Left renal pelvis (tissue), 4 donors: ENCODE measurements at regions not wholly inside any gene's neighbourhood (a gene's known extent, or its start where the extent isn't known, plus 50 kb on each side); places are given as distances from the start of the nearest gene placed in this dataset.

ENCODE experiments used
- DNase-seq, 4 donors: peaks; one replicate each; pipeline ENCODE4 v3.0.0-alpha.2; 2013; ENCODE audit warnings: low read depth in 4 of 4, low spot score in 3 of 4

- no peak for DNase-seq
Measured at GRCh38 chr14:31943217-31943799, 133.8 kb upstream of the ARHGAP5 start.

GRCh38 chr14:31943861-31944255 is 133.2 kb upstream of the ARHGAP5 start:
- DNase-seq, result no peak

GRCh38 chr14:31944256-31945073 is 132.6 kb upstream of the ARHGAP5 start:
- no peak for DNase-seq

- no peak for DNase-seq
Measured at GRCh38 chr14:31945074-31945613, 132.0 kb upstream of the ARHGAP5 start.

DNA sequence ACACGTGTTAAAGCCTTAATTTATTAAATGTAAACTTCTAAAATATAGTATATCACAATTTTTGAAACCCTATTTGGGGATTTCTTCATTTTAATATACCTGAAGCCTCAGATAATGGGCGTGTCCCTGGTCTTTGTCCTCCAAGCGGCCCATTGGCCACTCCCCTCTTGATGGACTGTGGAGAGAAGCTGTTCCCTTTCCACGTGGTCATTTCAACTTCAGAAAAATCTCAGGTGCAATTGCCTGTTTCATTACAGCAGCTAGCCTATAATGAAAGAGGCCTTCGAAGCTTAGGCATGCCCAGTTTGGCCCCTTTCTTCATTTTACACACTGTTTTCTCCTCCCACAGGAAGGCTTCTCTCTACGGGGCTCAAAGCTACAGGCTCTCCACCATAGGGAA is 131.4 kb upstream of the ARHGAP5 start:
- DNase-seq, result no peak

GRCh38 chr14:31947076-31947475 is 130.0 kb upstream of the ARHGAP5 start:
- DNase-seq, result no peak

GRCh38 chr14:31947680-31948595 is 129.2 kb upstream of the ARHGAP5 start:
- DNase-seq, result no peak

GRCh38 chr14:31949709-31950108 is 127.4 kb upstream of the ARHGAP5 start:
- DNase-seq, result no peak

DNA sequence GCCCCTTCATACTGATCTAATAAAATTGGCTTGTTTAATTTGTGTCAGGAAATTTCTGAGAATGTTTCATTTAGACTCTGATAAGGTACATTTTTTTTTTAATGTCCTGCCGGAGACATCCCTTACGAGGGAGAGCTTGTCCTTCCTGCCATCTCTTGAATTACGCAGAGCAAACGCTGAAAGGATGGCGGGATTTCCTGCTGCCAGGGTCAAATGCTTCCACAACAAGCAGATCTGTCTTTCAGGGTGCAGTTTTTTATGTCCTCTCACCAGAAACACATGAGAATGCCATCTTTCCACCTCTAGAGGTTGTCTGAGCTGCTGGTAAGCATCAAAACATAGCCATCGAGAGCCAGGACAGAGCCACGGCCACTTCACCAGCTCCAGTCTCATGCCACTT is 126.8 kb upstream of the ARHGAP5 start:
- DNase-seq, result no peak

DNA sequence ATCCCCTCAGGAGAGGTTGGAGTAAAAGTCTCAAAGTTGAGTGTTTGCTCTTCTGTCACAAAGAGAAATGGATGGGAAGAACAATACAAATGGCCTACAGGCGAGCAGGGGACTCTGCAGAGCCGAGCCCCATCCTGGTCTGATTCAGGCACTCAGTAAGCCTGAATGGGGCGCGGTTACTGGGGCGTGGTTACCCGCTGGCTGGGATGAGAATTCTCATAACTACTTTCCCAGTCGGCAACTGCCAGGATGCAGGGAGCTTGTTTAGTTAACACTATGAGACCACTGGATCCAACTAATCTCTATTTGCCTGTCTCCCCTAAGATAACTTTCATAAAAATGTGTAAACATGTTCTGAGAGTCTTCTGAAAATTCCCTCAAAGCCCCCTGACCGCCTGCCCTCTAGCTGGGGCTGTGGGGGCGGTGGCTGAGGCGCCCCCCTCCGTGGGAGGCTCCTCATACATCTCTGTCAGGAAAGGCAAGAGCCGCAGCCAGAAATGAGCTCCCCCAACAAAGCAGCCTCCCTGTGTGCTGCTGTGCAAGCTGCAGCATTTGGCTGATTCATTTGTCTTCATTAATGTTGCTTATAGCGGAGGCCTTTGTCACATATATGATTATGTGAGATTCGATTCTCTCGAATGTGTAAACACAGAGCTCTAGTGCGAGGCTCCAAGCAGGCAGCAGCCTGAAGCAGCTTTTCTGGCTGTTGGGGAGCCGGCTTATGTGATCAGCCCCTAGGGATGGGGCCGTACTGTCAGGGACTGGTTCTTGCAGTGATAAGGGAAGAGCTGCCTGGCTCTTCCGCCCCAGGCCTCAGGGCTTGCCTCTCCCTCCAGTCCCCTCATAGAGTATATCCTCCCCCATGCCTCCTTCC is 126.1 kb upstream of the ARHGAP5 start:
- peak in 3 of 4 donors; percentile 56 to 70 (median 67) for DNase-seq

GRCh38 chr14:31951638-31951964 is 125.5 kb upstream of the ARHGAP5 start:
- DNase-seq, result no peak

DNA sequence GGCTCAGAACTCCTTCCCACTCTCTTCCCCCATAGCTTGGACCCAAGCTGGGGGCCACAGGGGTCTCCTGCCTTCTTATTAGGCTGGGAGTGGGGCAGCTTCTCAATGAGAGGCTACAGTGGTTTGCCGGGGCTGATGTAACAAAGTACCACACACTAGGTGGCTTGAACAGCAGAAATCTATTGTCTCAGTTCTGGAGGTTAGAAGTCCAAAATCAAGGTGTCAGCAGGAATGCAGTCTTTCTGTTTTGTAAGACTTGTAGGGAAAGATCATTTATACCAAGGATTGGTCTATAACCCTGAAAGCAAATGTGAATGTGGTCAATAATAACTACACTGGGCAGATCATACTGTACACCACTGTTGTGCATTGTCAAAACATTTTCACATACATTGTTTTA is 124.5 kb upstream of the ARHGAP5 start:
- no peak for DNase-seq

DNA sequence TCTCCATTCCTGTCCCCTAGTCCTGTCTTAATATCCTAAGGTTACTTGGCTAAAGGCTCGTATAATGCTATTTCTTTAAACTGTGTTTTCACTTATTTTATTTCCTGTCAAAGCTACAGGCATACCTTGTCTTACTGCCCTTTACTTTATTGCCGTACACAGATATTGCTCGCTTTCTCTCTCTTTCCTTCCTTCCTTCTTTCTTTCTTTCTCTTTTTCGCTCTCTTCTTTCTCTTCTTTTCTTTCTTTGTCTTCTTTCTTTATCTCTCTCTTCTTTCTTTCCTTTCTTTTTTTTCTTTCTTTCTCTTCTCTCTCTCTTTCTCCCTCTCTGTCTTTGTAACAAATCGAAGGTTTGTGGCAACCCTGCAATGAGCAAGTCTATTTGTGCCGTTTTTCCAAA is 123.9 kb upstream of the ARHGAP5 start:
- no peak for DNase-seq

DNA sequence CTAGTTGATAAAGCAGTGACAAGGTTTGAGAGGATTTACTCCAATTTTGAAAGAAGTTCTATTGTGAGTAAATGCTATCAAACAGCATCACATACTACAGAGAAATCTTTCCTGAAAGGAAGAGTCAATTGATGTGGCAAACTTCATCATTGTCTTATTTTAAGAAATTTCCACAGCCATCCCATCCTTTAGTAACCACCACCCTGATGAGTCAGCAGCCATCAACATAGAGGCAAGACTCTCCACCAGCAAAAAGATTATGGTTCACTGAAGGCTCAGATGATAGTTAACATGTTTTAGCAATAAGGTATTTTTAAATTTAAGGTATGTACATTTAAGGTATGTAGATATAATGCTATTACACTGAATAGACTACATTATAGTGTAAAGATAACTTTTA is 122.1 kb upstream of the ARHGAP5 start:
- no peak for DNase-seq

DNA sequence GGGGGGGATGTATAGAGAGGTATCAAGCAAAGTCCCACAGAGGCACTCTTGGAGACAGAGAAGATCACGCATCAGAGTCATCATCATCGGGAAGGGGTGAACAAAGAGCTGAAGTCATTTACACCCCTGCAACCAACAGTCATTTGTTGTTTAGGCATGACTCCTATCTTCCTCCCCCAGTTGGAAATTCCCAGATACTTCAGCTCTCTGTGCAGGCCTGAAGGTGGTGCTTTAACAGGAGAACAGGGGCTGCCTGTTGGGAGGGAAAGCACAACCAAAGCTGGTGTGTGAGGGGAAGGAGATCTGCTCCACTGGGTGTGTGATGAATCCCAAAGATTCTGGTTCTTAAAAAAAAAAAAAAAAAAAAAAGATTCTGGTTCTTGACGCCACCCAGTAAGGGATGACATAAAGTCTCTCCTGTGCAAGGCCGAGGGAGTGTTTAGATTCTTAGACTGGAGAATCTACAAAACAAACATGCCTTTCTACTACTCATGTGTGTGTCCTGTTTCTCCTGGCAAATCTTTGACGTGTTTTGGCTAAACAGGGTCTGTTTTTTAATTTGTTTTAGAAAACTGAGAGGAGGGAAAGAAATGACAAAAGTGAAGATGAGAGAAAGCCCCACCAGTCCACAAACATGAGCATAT is 121.0 kb upstream of the ARHGAP5 start:
- DNase-seq, result no peak

DNA sequence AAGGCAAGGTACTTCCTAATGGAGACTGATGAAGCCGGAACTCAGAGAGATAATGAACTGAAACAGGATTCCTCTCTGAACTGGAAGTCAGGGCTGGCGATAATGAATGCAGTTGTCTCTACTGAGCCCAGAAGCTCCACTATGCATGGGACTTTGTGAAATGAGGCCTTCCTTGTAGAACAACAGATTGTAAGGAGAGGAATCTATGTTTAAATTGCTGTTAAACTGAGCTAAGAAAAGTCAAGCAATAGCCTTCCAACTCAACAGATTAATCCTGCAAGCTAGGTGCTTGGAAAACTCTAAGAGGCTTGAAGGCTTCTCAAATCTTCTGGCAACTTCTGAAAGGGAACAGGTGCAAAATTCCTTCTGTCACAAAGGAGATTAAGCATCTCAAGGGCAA is 119.5 kb upstream of the ARHGAP5 start:
- no peak for DNase-seq

- DNase-seq, result no peak
Measured at GRCh38 chr14:31960039-31960438, 117.1 kb upstream of the ARHGAP5 start.

DNA sequence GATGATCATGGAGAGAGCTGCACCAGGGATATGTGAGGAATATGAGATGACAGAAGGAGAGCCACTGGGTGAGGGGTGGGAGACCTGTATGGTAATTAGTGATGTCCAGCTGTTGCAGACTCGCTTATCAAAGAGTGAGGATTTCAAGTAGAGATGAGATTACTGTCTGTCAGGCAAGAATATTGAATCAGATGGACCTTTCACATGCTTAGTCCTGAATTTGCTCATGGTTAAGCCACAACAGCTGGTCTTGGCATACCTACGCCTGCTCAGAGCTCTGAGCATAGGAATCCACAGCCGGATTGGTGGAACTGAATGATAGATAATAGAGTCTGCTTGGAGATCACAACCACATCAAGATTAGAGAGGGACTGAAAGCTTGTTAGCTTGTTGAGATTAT is 115.2 kb upstream of the ARHGAP5 start:
- no peak for DNase-seq

DNA sequence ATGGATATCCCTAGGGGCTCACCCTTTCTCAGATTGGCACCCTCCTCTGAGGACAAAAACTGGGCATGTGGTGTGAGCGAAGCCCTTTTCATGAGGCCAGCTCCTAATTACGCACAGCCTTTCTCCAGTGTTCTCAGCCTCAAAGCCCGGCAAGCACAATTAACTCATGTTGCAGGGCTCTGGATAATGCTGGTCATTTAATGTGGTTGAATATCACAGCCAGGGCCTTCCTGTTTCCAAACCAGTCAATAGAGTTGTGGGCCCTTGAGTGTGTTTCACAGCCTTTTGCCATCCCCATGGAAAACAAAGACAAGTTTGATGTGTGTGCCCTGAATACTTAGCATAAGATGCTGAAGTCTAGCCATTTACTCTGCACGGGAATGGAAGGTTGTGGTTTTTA is 114.2 kb upstream of the ARHGAP5 start:
- DNase-seq, result no peak

GRCh38 chr14:31963587-31963986 is 113.5 kb upstream of the ARHGAP5 start:
- no peak for DNase-seq
